Nephron (organoid): ENCODE measurements at regions not wholly inside any gene's neighbourhood (a gene's known extent, or its start where the extent isn't known, plus 50 kb on each side); places are given as distances from the start of the nearest gene placed in this dataset.

Experiments used
- H3K27ac Mint-ChIP-seq, 3 experiments: 2 replicates each; pipeline ENCODE4 v1.8.0; 2020; ENCODE audit warnings: mixed read lengths in 3 of 3, mild to moderate bottlenecking in 2 of 3, moderate library complexity in 1 of 3
- H3K27me3 Mint-ChIP-seq: 2 replicates; pipeline ENCODE4 v1.8.0; 2021; ENCODE audit warnings: low read depth, mild to moderate bottlenecking, moderate library complexity, mixed read lengths
- H3K36me3 Mint-ChIP-seq: 2 replicates; pipeline ENCODE4 v1.8.0; 2020; ENCODE audit warnings: low read depth, mixed read lengths
- H3K4me1 Mint-ChIP-seq: 2 replicates; pipeline ENCODE4 v1.8.0; 2020; ENCODE audit warnings: mixed read lengths
- H3K4me3 Mint-ChIP-seq, 3 experiments: 2 replicates each; pipeline ENCODE4 v1.8.0; 2020; ENCODE audit warnings: mild to moderate bottlenecking in 3 of 3, mixed read lengths in 3 of 3, moderate library complexity in 2 of 3
- H3K9me3 Mint-ChIP-seq: 2 replicates; pipeline ENCODE4 v1.8.0; 2020; ENCODE audit warnings: mixed read lengths
- CTCF ChIP-seq, 3 experiments: fragments of 200-600 bp; sonication (generic); IDR thresholded peaks; one replicate each; pipeline ENCODE4 v1.5.0; 2021; ENCODE audit warnings: antibody characterized with exemption in 3 of 3; ENCODE audit not compliant: unreplicated experiment in 3 of 3

- no peaks in the 10 kb centered on the region for H3K4me1 Mint-ChIP-seq
- no peaks in the 10 kb centered on the region for H3K36me3 Mint-ChIP-seq
- TF ChIP-seq CTCF (IDR thresholded peaks at IDR 0.05; ENCODE audit: unreplicated experiment in 3 of 3) = no peak
- H3K9me3 Mint-ChIP-seq = no peaks in the 10 kb centered on the region
- H3K27me3 Mint-ChIP-seq = peaks cover 24% of the 10 kb centered on the region
- H3K4me3 Mint-ChIP-seq = no peak overlapping the region
- no peak overlapping the region for H3K27ac Mint-ChIP-seq
These were observed 56.5 kb upstream of the RPH3A start for GRCh38 chr12:112734859-112735695.

GRCh38 chr12:112738531-112738930, 53.0 kb upstream of the RPH3A start:
- H3K9me3 Mint-ChIP-seq = no peaks in the 10 kb centered on the region
- H3K27me3 Mint-ChIP-seq = peaks cover 22% of the 10 kb centered on the region
- TF ChIP-seq CTCF (IDR thresholded peaks at IDR 0.05; ENCODE audit: unreplicated experiment in 3 of 3) = no peak
- no peaks in the 10 kb centered on the region for H3K36me3 Mint-ChIP-seq
- no peak overlapping the region for H3K27ac Mint-ChIP-seq
- no peaks in the 10 kb centered on the region for H3K4me1 Mint-ChIP-seq
- H3K4me3 Mint-ChIP-seq = no peak overlapping the region

- Mint-ChIP-seq H3K4me1 (no peaks in the 10 kb centered on the region), H3K27me3 (peaks cover 23% of the 10 kb centered on the region), H3K36me3 (no peaks in the 10 kb centered on the region), H3K27ac (no peak overlapping the region), H3K4me3 (no peak overlapping the region), H3K9me3 (no peaks in the 10 kb centered on the region)
- TF ChIP-seq CTCF (IDR thresholded peaks at IDR 0.05; ENCODE audit: unreplicated experiment in 3 of 3) = no peak
These were observed 51.1 kb upstream of the RPH3A start for GRCh38 chr12:112740387-112740934.

GRCh38 chr12:112741106-112741505, 50.4 kb upstream of the RPH3A start:
- no peaks in the 10 kb centered on the region for H3K9me3 Mint-ChIP-seq
- no peak overlapping the region for H3K27ac Mint-ChIP-seq
- no peak overlapping the region for H3K4me3 Mint-ChIP-seq
- H3K4me1 Mint-ChIP-seq = no peaks in the 10 kb centered on the region
- H3K27me3 Mint-ChIP-seq = peaks cover 27% of the 10 kb centered on the region
- H3K36me3 Mint-ChIP-seq = no peaks in the 10 kb centered on the region
- no peak for TF ChIP-seq CTCF (IDR thresholded peaks at IDR 0.05; ENCODE audit: unreplicated experiment in 3 of 3)
